ENCODE measurements at regions not wholly inside any gene's neighbourhood (a gene's known extent, or its start where the extent isn't known, plus 50 kb on each side); places are given as distances from the start of the nearest gene placed in this dataset.

DNA sequence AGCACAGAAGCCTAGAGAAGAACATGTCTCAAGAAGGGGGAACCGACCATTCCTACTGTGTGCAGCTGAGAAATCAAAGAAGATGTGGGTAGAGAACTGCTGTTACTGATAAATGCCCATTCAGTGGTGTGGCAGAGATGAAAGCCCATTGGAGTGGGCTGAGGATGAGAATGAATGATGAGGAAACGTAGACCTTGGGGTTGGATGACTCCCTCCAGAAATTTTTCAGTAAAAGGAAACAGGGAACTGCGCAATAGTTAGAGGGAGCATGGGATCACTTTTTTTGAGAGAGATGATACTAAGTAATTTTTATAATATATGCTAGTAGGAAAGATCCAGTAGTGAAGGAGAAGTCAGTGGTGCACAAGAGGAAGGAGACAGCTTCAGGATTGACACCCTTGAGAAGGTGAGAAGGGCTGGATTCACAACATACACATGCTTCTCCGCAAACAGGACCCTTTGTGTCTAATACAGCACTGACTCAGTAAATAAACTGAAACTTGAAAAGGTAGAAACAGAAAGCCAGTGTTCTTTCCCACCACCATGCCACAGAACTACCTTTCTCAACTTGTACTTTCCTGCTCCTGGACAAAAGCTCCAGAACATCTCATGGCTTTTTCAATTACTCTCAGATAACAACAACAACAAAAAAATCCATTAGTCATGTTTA, 104.7 kb upstream of the IL6 start:
- no peak overlapping the region for H3K4me3 ChIP-seq (ENCODE audit: insufficient read depth, low read depth, low read length)
- Mint-ChIP-seq H3K27me3 (ENCODE audit: low read depth, unreplicated experiment) (no peaks in the 10 kb centered on the region), H3K4me1 (ENCODE audit: low read depth, unreplicated experiment) (peaks cover 7% of the 10 kb centered on the region), H3K36me3 (ENCODE audit: low read depth, unreplicated experiment) (no peaks in the 10 kb centered on the region), H3K9me3 (ENCODE audit: unreplicated experiment) (peaks cover 4% of the 10 kb centered on the region), H3K27ac (ENCODE audit: unreplicated experiment) (no peak overlapping the region), H3K4me3 (ENCODE audit: unreplicated experiment) (no peak overlapping the region)
- H3K4me1 ChIP-seq (ENCODE audit: insufficient read depth, low read length), result peaks cover 8% of the 10 kb centered on the region
- no peaks in the 10 kb centered on the region for H3K36me3 ChIP-seq (ENCODE audit: insufficient read depth, low read length)
- TF ChIP-seq CTCF (IDR thresholded peaks at IDR 0.05; ENCODE audit: insufficient read depth, low read depth, low read length), result no peak
- no peak for TF ChIP-seq EZH2 (IDR thresholded peaks at IDR 0.05; ENCODE audit: insufficient read depth, low read length)
- DNase-seq (ENCODE audit: low read depth), result no peak
- H3K27me3 ChIP-seq (ENCODE audit: insufficient read depth, low read length), result no peaks in the 10 kb centered on the region
- no peaks in the 10 kb centered on the region for H3K9me3 ChIP-seq (ENCODE audit: insufficient read depth, low read depth, low read length)
- no peaks in the 10 kb centered on the region for H3K79me2 ChIP-seq (ENCODE audit: insufficient read depth, low read length)
- no peak overlapping the region for H3K4me2 ChIP-seq (ENCODE audit: low read length)
- no peak overlapping the region for H2AFZ ChIP-seq (ENCODE audit: low read depth, low read length)
- no peaks in the 10 kb centered on the region for H4K20me1 ChIP-seq (ENCODE audit: insufficient read depth, low read length)
- H3K27ac ChIP-seq (ENCODE audit: low read depth, low read length), result no peak overlapping the region
- no peak for FAIRE-seq
- H3K9ac ChIP-seq (ENCODE audit: low read length), result no peak overlapping the region

GRCh38 chr7:22618528-22618927, 108.5 kb upstream of the IL6 start:
- H3K9me3 ChIP-seq (ENCODE audit: insufficient read depth, low read depth, low read length), result no peaks in the 10 kb centered on the region
- no peaks in the 10 kb centered on the region for H3K27me3 Mint-ChIP-seq (ENCODE audit: low read depth, unreplicated experiment)
- no peak overlapping the region for H3K4me3 Mint-ChIP-seq (ENCODE audit: unreplicated experiment)
- peaks cover 7% of the 10 kb centered on the region for H3K9me3 Mint-ChIP-seq (ENCODE audit: unreplicated experiment)
- no peak overlapping the region for H3K27ac Mint-ChIP-seq (ENCODE audit: unreplicated experiment)
- DNase-seq (ENCODE audit: low read depth) (no peak), FAIRE-seq (no peak)
- TF ChIP-seq EZH2 (IDR thresholded peaks at IDR 0.05; ENCODE audit: insufficient read depth, low read length), result no peak
- no peak for TF ChIP-seq CTCF (IDR thresholded peaks at IDR 0.05; ENCODE audit: insufficient read depth, low read depth, low read length)
- H3K27me3 ChIP-seq (ENCODE audit: insufficient read depth, low read length), result no peaks in the 10 kb centered on the region
- no peak overlapping the region for H3K4me3 ChIP-seq (ENCODE audit: insufficient read depth, low read depth, low read length)
- no peaks in the 10 kb centered on the region for H3K79me2 ChIP-seq (ENCODE audit: insufficient read depth, low read length)
- H3K4me1 ChIP-seq (ENCODE audit: insufficient read depth, low read length), result no peaks in the 10 kb centered on the region
- H3K36me3 ChIP-seq (ENCODE audit: insufficient read depth, low read length), result no peaks in the 10 kb centered on the region
- no peaks in the 10 kb centered on the region for H3K36me3 Mint-ChIP-seq (ENCODE audit: low read depth, unreplicated experiment)
- no peaks in the 10 kb centered on the region for H4K20me1 ChIP-seq (ENCODE audit: insufficient read depth, low read length)
- no peak overlapping the region for H3K27ac ChIP-seq (ENCODE audit: low read depth, low read length)
- no peaks in the 10 kb centered on the region for H3K4me1 Mint-ChIP-seq (ENCODE audit: low read depth, unreplicated experiment)
- H2AFZ ChIP-seq (ENCODE audit: low read depth, low read length), result no peak overlapping the region
- no peak overlapping the region for H3K9ac ChIP-seq (ENCODE audit: low read length)
- H3K4me2 ChIP-seq (ENCODE audit: low read length), result no peak overlapping the region

- no peak for DNase-seq (ENCODE audit: low read depth)
- no peak for TF ChIP-seq EZH2 (IDR thresholded peaks at IDR 0.05; ENCODE audit: insufficient read depth, low read length)
- no peak for TF ChIP-seq CTCF (IDR thresholded peaks at IDR 0.05; ENCODE audit: insufficient read depth, low read depth, low read length)
- peaks cover 6% of the 10 kb centered on the region for H3K4me1 Mint-ChIP-seq (ENCODE audit: low read depth, unreplicated experiment)
- H4K20me1 ChIP-seq (ENCODE audit: insufficient read depth, low read length), result no peaks in the 10 kb centered on the region
- H3K36me3 Mint-ChIP-seq (ENCODE audit: low read depth, unreplicated experiment), result no peaks in the 10 kb centered on the region
- no peak overlapping the region for H3K4me3 Mint-ChIP-seq (ENCODE audit: unreplicated experiment)
- no peak for FAIRE-seq
- no peaks in the 10 kb centered on the region for H3K27me3 ChIP-seq (ENCODE audit: insufficient read depth, low read length)
- no peak overlapping the region for H2AFZ ChIP-seq (ENCODE audit: low read depth, low read length)
- H3K27ac ChIP-seq (ENCODE audit: low read depth, low read length), result no peak overlapping the region
- H3K4me1 ChIP-seq (ENCODE audit: insufficient read depth, low read length), result no peaks in the 10 kb centered on the region
- no peak overlapping the region for H3K4me3 ChIP-seq (ENCODE audit: insufficient read depth, low read depth, low read length)
- H3K79me2 ChIP-seq (ENCODE audit: insufficient read depth, low read length), result no peaks in the 10 kb centered on the region
- H3K27ac Mint-ChIP-seq (ENCODE audit: unreplicated experiment), result no peak overlapping the region
- H3K9me3 Mint-ChIP-seq (ENCODE audit: unreplicated experiment), result peaks cover 7% of the 10 kb centered on the region
- no peaks in the 10 kb centered on the region for H3K27me3 Mint-ChIP-seq (ENCODE audit: low read depth, unreplicated experiment)
- H3K9me3 ChIP-seq (ENCODE audit: insufficient read depth, low read depth, low read length), result no peaks in the 10 kb centered on the region
- H3K4me2 ChIP-seq (ENCODE audit: low read length), result no peak overlapping the region
- no peaks in the 10 kb centered on the region for H3K36me3 ChIP-seq (ENCODE audit: insufficient read depth, low read length)
- H3K9ac ChIP-seq (ENCODE audit: low read length), result no peak overlapping the region
Measured at GRCh38 chr7:22617166-22617565, 109.8 kb upstream of the IL6 start.
